Astrocyte (in vitro differentiated cells and primary cell): ENCODE measurements at regions not wholly inside any gene's neighbourhood (a gene's known extent, or its start where the extent isn't known, plus 50 kb on each side); places are given as distances from the start of the nearest gene placed in this dataset.

ENCODE experiments used
- DNase-seq: peaks from one replicate; pipeline ENCODE4 v3.0.0-alpha.2; 2010; ENCODE audit warnings: low read depth
- FAIRE-seq: peaks from 2 replicates; lab custom pipeline; 2011; peaks lifted over from hg19 to GRCh38; lab: Jason Lieb, UNC
- H2AFZ ChIP-seq: 2 replicates; pipeline ENCODE4 v1.6.0; 2012; ENCODE audit warnings: low read depth, low read length, inconsistent platforms
- H3K27ac ChIP-seq: 2 replicates; pipeline ENCODE4 v1.5.1; 2011; ENCODE audit warnings: low read depth, low read length, inconsistent platforms
- H3K27me3 ChIP-seq: 2 replicates; pipeline ENCODE4 v1.6.0; 2011; ENCODE audit warnings: low read length, inconsistent platforms; ENCODE audit not compliant: insufficient read depth
- H3K36me3 ChIP-seq: 2 replicates; pipeline ENCODE4 v1.5.1; 2011; ENCODE audit warnings: low read length, inconsistent platforms; ENCODE audit not compliant: insufficient read depth
- H3K4me1 ChIP-seq: 2 replicates; pipeline ENCODE4 v1.5.1; 2011; ENCODE audit warnings: low read length, inconsistent platforms; ENCODE audit not compliant: insufficient read depth
- H3K4me2 ChIP-seq: 2 replicates; pipeline ENCODE4 v1.6.0; 2012; ENCODE audit warnings: low read length, inconsistent platforms
- H3K4me3 ChIP-seq: 2 replicates; pipeline ENCODE4 v1.5.1; 2011; ENCODE audit warnings: low read depth, mild to moderate bottlenecking, low read length, inconsistent platforms; ENCODE audit not compliant: insufficient read depth
- H3K79me2 ChIP-seq: 2 replicates; pipeline ENCODE4 v1.6.0; 2012; ENCODE audit warnings: mild to moderate bottlenecking, low read length, inconsistent platforms; ENCODE audit not compliant: insufficient read depth
- H3K9ac ChIP-seq: 2 replicates; pipeline ENCODE4 v1.6.0; 2012; ENCODE audit warnings: mild to moderate bottlenecking, low read length, inconsistent platforms
- H3K9me3 ChIP-seq: 2 replicates; pipeline ENCODE4 v1.5.1; 2012; ENCODE audit warnings: low read depth, mild to moderate bottlenecking, low read length, inconsistent platforms; ENCODE audit not compliant: insufficient read depth
- H4K20me1 ChIP-seq: 2 replicates; pipeline ENCODE4 v1.6.0; 2012; ENCODE audit warnings: low read length, inconsistent platforms; ENCODE audit not compliant: insufficient read depth
- H3K27ac Mint-ChIP-seq: one replicate; pipeline ENCODE4 v1.8.0; 2021; ENCODE audit warnings: mild to moderate bottlenecking, mixed read lengths; ENCODE audit not compliant: unreplicated experiment
- H3K27me3 Mint-ChIP-seq: one replicate; pipeline ENCODE4 v1.8.0; 2021; ENCODE audit warnings: low read depth, mixed read lengths; ENCODE audit not compliant: unreplicated experiment
- H3K36me3 Mint-ChIP-seq: one replicate; pipeline ENCODE4 v1.8.0; 2021; ENCODE audit warnings: low read depth, mixed read lengths; ENCODE audit not compliant: unreplicated experiment
- H3K4me1 Mint-ChIP-seq: one replicate; pipeline ENCODE4 v1.8.0; 2021; ENCODE audit warnings: low read depth, mixed read lengths; ENCODE audit not compliant: unreplicated experiment
- H3K4me3 Mint-ChIP-seq: one replicate; pipeline ENCODE4 v1.8.0; 2021; ENCODE audit warnings: mild to moderate bottlenecking, moderate library complexity, mixed read lengths; ENCODE audit not compliant: unreplicated experiment
- H3K9me3 Mint-ChIP-seq: one replicate; pipeline ENCODE4 v1.8.0; 2021; ENCODE audit warnings: mild to moderate bottlenecking, mixed read lengths; ENCODE audit not compliant: unreplicated experiment
- EZH2 ChIP-seq: IDR thresholded peaks from 2 replicates; pipeline ENCODE4 v1.6.1; 2012; ENCODE audit warnings: mild to moderate bottlenecking, low read length, inconsistent platforms; ENCODE audit not compliant: insufficient read depth
- TF ChIP-seq, protein P1 (sequence below): IDR thresholded peaks from 2 replicates; pipeline ENCODE4 v1.5.1; 2011; ENCODE audit warnings: low read depth, mild to moderate bottlenecking, inconsistent platforms, low read length, moderate library complexity; ENCODE audit not compliant: insufficient read depth

DNA sequence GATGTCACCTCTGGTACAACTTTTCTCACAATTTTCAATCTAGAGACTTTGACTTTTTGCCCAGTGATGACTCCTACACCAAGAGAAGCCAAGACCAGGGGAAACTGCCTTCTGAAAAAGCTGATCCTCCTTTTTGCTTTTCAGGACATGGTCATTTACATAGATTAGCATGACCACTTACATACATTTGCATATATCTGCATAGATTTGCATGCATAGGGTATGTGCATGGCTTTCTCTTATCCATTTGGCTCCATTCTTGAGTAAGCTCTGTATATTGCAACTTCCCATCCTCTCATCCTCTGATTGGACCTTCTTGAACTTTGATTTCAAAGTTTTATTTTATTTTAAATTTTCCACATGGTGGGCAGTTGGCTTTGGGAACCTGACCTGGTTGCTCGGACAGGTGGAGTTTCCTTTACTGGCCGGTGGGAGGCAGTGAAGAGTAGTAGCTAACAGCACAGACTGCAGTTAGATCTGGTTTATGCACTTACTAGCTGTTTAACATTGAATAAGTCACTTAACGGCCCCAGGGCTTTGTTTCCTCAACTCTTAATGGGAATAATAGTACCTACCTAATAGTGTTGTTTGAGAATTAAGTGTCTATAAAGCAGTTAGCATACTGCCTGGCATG is 92.9 kb downstream of the GPR139 start:
- no peak overlapping the region for H3K4me3 ChIP-seq
- no peak overlapping the region for H3K27ac ChIP-seq
- H3K4me2 ChIP-seq: no peak overlapping the region
- Mint-ChIP-seq H3K4me3 (no peak overlapping the region), H3K9me3 (no peaks in the 10 kb centered on the region), H3K36me3 (no peaks in the 10 kb centered on the region), H3K27ac (no peak overlapping the region), H3K27me3 (peaks cover 2% of the 10 kb centered on the region), H3K4me1 (no peaks in the 10 kb centered on the region)
- no peak overlapping the region for H2AFZ ChIP-seq
- no peak for FAIRE-seq
- H3K9ac ChIP-seq: no peak overlapping the region
- H3K79me2 ChIP-seq: no peaks in the 10 kb centered on the region
- no peaks in the 10 kb centered on the region for H3K4me1 ChIP-seq
- H3K9me3 ChIP-seq: no peaks in the 10 kb centered on the region
- no peak for DNase-seq
- H4K20me1 ChIP-seq: no peaks in the 10 kb centered on the region
- TF ChIP-seq EZH2: no peak
- TF ChIP-seq, protein P1, sequence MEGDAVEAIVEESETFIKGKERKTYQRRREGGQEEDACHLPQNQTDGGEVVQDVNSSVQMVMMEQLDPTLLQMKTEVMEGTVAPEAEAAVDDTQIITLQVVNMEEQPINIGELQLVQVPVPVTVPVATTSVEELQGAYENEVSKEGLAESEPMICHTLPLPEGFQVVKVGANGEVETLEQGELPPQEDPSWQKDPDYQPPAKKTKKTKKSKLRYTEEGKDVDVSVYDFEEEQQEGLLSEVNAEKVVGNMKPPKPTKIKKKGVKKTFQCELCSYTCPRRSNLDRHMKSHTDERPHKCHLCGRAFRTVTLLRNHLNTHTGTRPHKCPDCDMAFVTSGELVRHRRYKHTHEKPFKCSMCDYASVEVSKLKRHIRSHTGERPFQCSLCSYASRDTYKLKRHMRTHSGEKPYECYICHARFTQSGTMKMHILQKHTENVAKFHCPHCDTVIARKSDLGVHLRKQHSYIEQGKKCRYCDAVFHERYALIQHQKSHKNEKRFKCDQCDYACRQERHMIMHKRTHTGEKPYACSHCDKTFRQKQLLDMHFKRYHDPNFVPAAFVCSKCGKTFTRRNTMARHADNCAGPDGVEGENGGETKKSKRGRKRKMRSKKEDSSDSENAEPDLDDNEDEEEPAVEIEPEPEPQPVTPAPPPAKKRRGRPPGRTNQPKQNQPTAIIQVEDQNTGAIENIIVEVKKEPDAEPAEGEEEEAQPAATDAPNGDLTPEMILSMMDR: peak; percentile 30
- H3K27me3 ChIP-seq: no peaks in the 10 kb centered on the region
- no peaks in the 10 kb centered on the region for H3K36me3 ChIP-seq

DNA sequence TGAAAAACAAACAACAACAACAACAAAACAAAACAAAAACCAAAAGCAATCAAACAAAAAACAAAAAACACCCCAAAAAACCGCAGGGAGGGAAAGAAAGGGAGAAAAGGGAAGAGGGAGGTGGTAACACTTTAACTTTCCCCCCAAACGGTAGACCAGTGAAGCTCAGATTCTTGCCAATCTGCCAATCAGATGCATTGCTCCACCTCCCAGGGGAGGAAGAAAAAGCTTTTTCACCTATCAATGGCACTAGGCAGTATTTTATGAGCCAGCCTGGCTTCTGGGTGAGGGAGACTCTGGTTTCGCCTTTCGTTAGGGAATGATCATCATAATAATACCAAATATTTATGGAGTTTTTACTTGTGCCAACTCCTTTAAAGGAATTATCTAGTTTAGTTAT is 94.1 kb downstream of the GPR139 start:
- Histone ChIP-seq H3K79me2 (no peaks in the 10 kb centered on the region), H3K9me3 (no peaks in the 10 kb centered on the region), H3K4me3 (no peak overlapping the region), H3K9ac (no peak overlapping the region), H4K20me1 (no peaks in the 10 kb centered on the region), H3K36me3 (no peaks in the 10 kb centered on the region), H3K27ac (no peak overlapping the region), H2AFZ (no peak overlapping the region), H3K27me3 (no peaks in the 10 kb centered on the region), H3K4me2 (no peak overlapping the region), H3K4me1 (no peaks in the 10 kb centered on the region)
- TF ChIP-seq, protein P1: no peak
- TF ChIP-seq EZH2: no peak
- peaks cover 2% of the 10 kb centered on the region for H3K27me3 Mint-ChIP-seq
- H3K27ac Mint-ChIP-seq: no peak overlapping the region
- no peak overlapping the region for H3K4me3 Mint-ChIP-seq
- H3K9me3 Mint-ChIP-seq: no peaks in the 10 kb centered on the region
- H3K36me3 Mint-ChIP-seq: no peaks in the 10 kb centered on the region
- no peak for DNase-seq
- H3K4me1 Mint-ChIP-seq: no peaks in the 10 kb centered on the region
- FAIRE-seq: no peak

DNA sequence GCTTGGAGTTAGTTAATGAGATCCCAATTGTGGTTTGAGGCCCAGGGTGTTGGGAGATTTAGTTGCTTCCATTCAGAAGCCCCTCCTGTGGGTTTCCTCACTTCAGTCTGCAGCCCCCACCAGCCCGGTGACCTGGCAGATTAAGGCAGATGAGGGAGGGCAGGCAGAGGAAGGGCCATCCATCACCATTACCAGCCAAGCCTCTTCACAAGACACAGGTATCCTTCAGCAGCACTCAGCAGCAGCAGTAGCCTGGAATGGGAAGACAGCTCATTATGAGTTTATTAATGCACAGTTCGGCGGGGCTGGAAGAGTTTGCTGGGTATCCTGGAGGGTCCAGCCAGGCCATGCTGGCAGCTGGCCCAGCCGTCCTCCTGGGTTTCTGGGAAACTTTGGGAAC is 90.0 kb upstream of the GPRC5B start:
- no peaks in the 10 kb centered on the region for H3K4me1 ChIP-seq
- H3K9ac ChIP-seq: no peak overlapping the region
- H3K27me3 ChIP-seq: no peaks in the 10 kb centered on the region
- Mint-ChIP-seq H3K27ac (no peak overlapping the region), H3K36me3 (no peaks in the 10 kb centered on the region), H3K4me3 (no peak overlapping the region), H3K27me3 (peaks cover 2% of the 10 kb centered on the region), H3K4me1 (no peaks in the 10 kb centered on the region), H3K9me3 (no peaks in the 10 kb centered on the region)
- DNase-seq (no peak), FAIRE-seq (no peak)
- no peaks in the 10 kb centered on the region for H3K79me2 ChIP-seq
- H3K36me3 ChIP-seq: no peaks in the 10 kb centered on the region
- no peak overlapping the region for H3K4me3 ChIP-seq
- H3K4me2 ChIP-seq: no peak overlapping the region
- no peak for TF ChIP-seq EZH2
- TF ChIP-seq, protein P1: no peak
- H2AFZ ChIP-seq: no peak overlapping the region
- no peak overlapping the region for H3K27ac ChIP-seq
- no peaks in the 10 kb centered on the region for H4K20me1 ChIP-seq
- H3K9me3 ChIP-seq: no peaks in the 10 kb centered on the region
